Gastrocnemius medialis (tissue), 4 donors: ENCODE measurements at regions not wholly inside any gene's neighbourhood (a gene's known extent, or its start where the extent isn't known, plus 50 kb on each side); places are given as distances from the start of the nearest gene placed in this dataset.

Source experiments
- CTCF ChIP-seq, 5 experiments: fragments of 450-650 bp in 3 of 5; fragments of 200-600 bp in 2 of 5; sonication (generic) in 2 of 5; IDR thresholded peaks in 4 of 5; conservative IDR thresholded peaks in 1 of 5; 1 replicate in 4 of 5; 2 replicates in 1 of 5; pipeline ENCODE4 v1.5.1; 2016 to 2019; ENCODE audit warnings: antibody characterized with exemption in 5 of 5, mild to moderate bottlenecking in 3 of 5, moderate library complexity in 3 of 5
- POLR2A ChIP-seq, 2 donors: fragments of 450-650 bp; IDR thresholded peaks; one replicate each; pipeline ENCODE4 v1.6.1; 2017; ENCODE audit warnings: antibody characterized with exemption in 2 of 2, mild to moderate bottlenecking in 2 of 2, moderate library complexity in 2 of 2

- TF ChIP-seq POLR2A (IDR thresholded peaks at IDR 0.05) (no peak), CTCF (IDR thresholded peaks at IDR 0.05 in 4 of 5, conservative IDR thresholded peaks at IDR 0.05 in 1 of 5) (no peak)
Measured at GRCh38 chr1:9424261-9424660, 115.0 kb upstream of the SLC25A33 start.
